ENCODE measurements at regions not wholly inside any gene's neighbourhood (a gene's known extent, or its start where the extent isn't known, plus 50 kb on each side); places are given as distances from the start of the nearest gene placed in this dataset.

GRCh38 chr2:118186110-118186857, 98.0 kb downstream of the INSIG2 start:
- DNase-seq (ENCODE audit: low spot score) = peak; percentile 91

- peak; percentile 45 for DNase-seq (ENCODE audit: low spot score)
These were observed 97.2 kb downstream of the INSIG2 start for GRCh38 chr2:118185210-118186109.

- DNase-seq (ENCODE audit: low spot score) = no peak
These were observed 95.1 kb downstream of the INSIG2 start for GRCh38 chr2:118183381-118183780.

GRCh38 chr2:118179445-118179844, 91.2 kb downstream of the INSIG2 start:
- DNase-seq (ENCODE audit: low spot score) = no peak

GRCh38 chr2:118177884-118178283, 89.6 kb downstream of the INSIG2 start:
- peak; percentile 46 for DNase-seq (ENCODE audit: low spot score)

GRCh38 chr2:118177318-118177717, 89.0 kb downstream of the INSIG2 start:
- peak; percentile 37 for DNase-seq (ENCODE audit: low spot score)

- DNase-seq (ENCODE audit: low spot score) = no peak
These were observed 88.3 kb downstream of the INSIG2 start for GRCh38 chr2:118176601-118177000.

GRCh38 chr2:118171546-118171945, 83.3 kb downstream of the INSIG2 start:
- DNase-seq (ENCODE audit: low spot score) = no peak

GRCh38 chr2:118169359-118170005, 81.2 kb downstream of the INSIG2 start:
- DNase-seq (ENCODE audit: low spot score) = peak; percentile 56

- DNase-seq (ENCODE audit: low spot score) = peak; percentile 69
These were observed 80.3 kb downstream of the INSIG2 start for GRCh38 chr2:118168615-118169014.

- DNase-seq (ENCODE audit: low spot score) = no peak
These were observed 78.8 kb downstream of the INSIG2 start for GRCh38 chr2:118167026-118167425.

GRCh38 chr2:118166242-118166641, 78.0 kb downstream of the INSIG2 start:
- DNase-seq (ENCODE audit: low spot score) = no peak

GRCh38 chr2:118165595-118165994, 77.3 kb downstream of the INSIG2 start:
- no peak for DNase-seq (ENCODE audit: low spot score)

Measured in LoVo (cell line).